WTC11 (cell line): ENCODE measurements at regions not wholly inside any gene's neighbourhood (a gene's known extent, or its start where the extent isn't known, plus 50 kb on each side); places are given as distances from the start of the nearest gene placed in this dataset.

ENCODE experiments used
- ATAC-seq: fragments of 200-7000 bp; cut with Tn5 transposase; 2 replicates; pipeline ENCODE4 v1.10.0; 2021; ENCODE audit warnings: mild to moderate bottlenecking, moderate library complexity
- CTCF ChIA-PET: fragments of 300-600 bp; sonication (Branson Sonifier 250); formaldehyde crosslinking; loops from one replicate; lab custom pipeline; 2021; ENCODE audit warnings: antibody characterized with exemption; lab: Charles Lee
- POLR2A ChIA-PET: fragments of 350-600 bp; sonication (Branson Sonifier 250); formaldehyde crosslinking; loops from one replicate; lab custom pipeline; 2021; ENCODE audit warnings: antibody characterized with exemption; lab: Charles Lee
- DNase-seq: peaks from one replicate; pipeline ENCODE4 v3.0.0; 2021; ENCODE audit warnings: low spot score
- H3K27ac Mint-ChIP-seq: 2 replicates; pipeline ENCODE4 v1.8.0; 2021; ENCODE audit warnings: mixed read lengths
- H3K27me3 Mint-ChIP-seq: 2 replicates; pipeline ENCODE4 v1.8.0; 2021; ENCODE audit warnings: low read depth, mild to moderate bottlenecking, moderate library complexity, mixed read lengths
- H3K36me3 Mint-ChIP-seq: 2 replicates; pipeline ENCODE4 v1.8.0; 2021; ENCODE audit warnings: mixed read lengths
- H3K4me1 Mint-ChIP-seq: 2 replicates; pipeline ENCODE4 v1.8.0; 2022; ENCODE audit warnings: mixed read lengths
- H3K4me3 Mint-ChIP-seq: 2 replicates; pipeline ENCODE4 v1.8.0; 2021; ENCODE audit warnings: mild to moderate bottlenecking, moderate library complexity, mixed read lengths
- H3K9me3 Mint-ChIP-seq: 2 replicates; pipeline ENCODE4 v1.8.0; 2021; ENCODE audit warnings: mixed read lengths
- CBFB ChIP-seq: sonication (generic); formaldehyde crosslinking; IDR thresholded peaks from 2 replicates; pipeline ENCODE4 v1.8.1; 2022; ENCODE audit warnings: mild to moderate bottlenecking, low read depth, missing genetic modification reagents
- GRHL2 ChIP-seq: fragments of 250-450 bp; sonication (Bioruptor Pico); IDR thresholded peaks from 2 replicates; pipeline ENCODE4 v1.8.0; 2022; ENCODE audit warnings: mild to moderate bottlenecking, moderate library complexity; ENCODE audit not compliant: insufficient replicate concordance, severe bottlenecking
- GTF2I ChIP-seq: fragments of 250-450 bp; sonication (Bioruptor Pico); conservative IDR thresholded peaks from 2 replicates; pipeline ENCODE4 v1.4.0; 2021; ENCODE audit warnings: mild to moderate bottlenecking
- IRF2 ChIP-seq: sonication (generic); formaldehyde crosslinking; IDR thresholded peaks from 2 replicates; pipeline ENCODE4 v1.8.0; 2022; ENCODE audit warnings: low read depth, missing genetic modification reagents, borderline replicate concordance
- JAZF1 ChIP-seq: fragments of 250-450 bp; sonication (Bioruptor Pico); IDR thresholded peaks from 2 replicates; pipeline ENCODE4 v1.9.0; 2021; ENCODE audit warnings: moderate library complexity, mild to moderate bottlenecking, inconsistent platforms
- KAT7 ChIP-seq: sonication (generic); formaldehyde crosslinking; IDR thresholded peaks from 2 replicates; pipeline ENCODE4 v1.8.1; 2023; ENCODE audit warnings: missing genetic modification reagents, mild to moderate bottlenecking, borderline replicate concordance
- MXD4 ChIP-seq: fragments of 250-450 bp; sonication (Bioruptor Pico); IDR thresholded peaks from 2 replicates; pipeline ENCODE4 v1.8.0; 2021; ENCODE audit warnings: mild to moderate bottlenecking, moderate library complexity, borderline replicate concordance
- MYBL2 ChIP-seq: sonication (generic); formaldehyde crosslinking; IDR thresholded peaks from 2 replicates; pipeline ENCODE4 v1.8.1; 2023; ENCODE audit warnings: mild to moderate bottlenecking, moderate library complexity, missing genetic modification reagents
- PRRX2 ChIP-seq: fragments of 250-450 bp; sonication (Bioruptor Pico); IDR thresholded peaks from 2 replicates; pipeline ENCODE4 v1.8.0; 2021; ENCODE audit warnings: mild to moderate bottlenecking
- SP1 ChIP-seq: sonication (generic); formaldehyde crosslinking; conservative IDR thresholded peaks from 2 replicates; pipeline ENCODE4 v1.8.1; 2022; ENCODE audit warnings: missing genetic modification reagents
- ZNF317 ChIP-seq: sonication (generic); formaldehyde crosslinking; IDR thresholded peaks from 2 replicates; pipeline ENCODE4 v1.8.1; 2023; ENCODE audit warnings: low read depth, mild to moderate bottlenecking, moderate library complexity, missing genetic modification reagents, borderline replicate concordance
- ZNF416 ChIP-seq: fragments of 250-450 bp; sonication (Bioruptor Pico); IDR thresholded peaks from 2 replicates; pipeline ENCODE4 v1.9.0; 2021; ENCODE audit warnings: mild to moderate bottlenecking, inconsistent platforms
- ZNF423 ChIP-seq: fragments of 250-450 bp; sonication (Bioruptor Pico); IDR thresholded peaks from 2 replicates; pipeline ENCODE4 v2.1.2; 2022; ENCODE audit warnings: mild to moderate bottlenecking, moderate library complexity
- TF ChIP-seq, protein P1 (sequence below): sonication (generic); formaldehyde crosslinking; IDR thresholded peaks from 2 replicates; pipeline ENCODE4 v1.8.1; 2023; ENCODE audit warnings: mild to moderate bottlenecking, missing genetic modification reagents
- TF ChIP-seq, protein P2 (sequence below): sonication (generic); formaldehyde crosslinking; IDR thresholded peaks from 2 replicates; pipeline ENCODE4 v1.8.1; 2023; ENCODE audit warnings: mild to moderate bottlenecking, missing genetic modification reagents, moderate library complexity
- TF ChIP-seq, protein P3 (sequence below): sonication (generic); formaldehyde crosslinking; IDR thresholded peaks from 2 replicates; pipeline ENCODE4 v1.8.1; 2023; ENCODE audit warnings: mild to moderate bottlenecking, missing genetic modification reagents, borderline replicate concordance
- TF ChIP-seq, protein P4 (sequence below): fragments of 250-450 bp; sonication (Bioruptor Pico); IDR thresholded peaks from 2 replicates; pipeline ENCODE4 v1.9.0; 2021; ENCODE audit warnings: mild to moderate bottlenecking, borderline replicate concordance
- TF ChIP-seq, protein P5 (sequence below): fragments of 250-450 bp; sonication (Bioruptor Pico); IDR thresholded peaks from 2 replicates; pipeline ENCODE4 v1.9.0; 2021; ENCODE audit warnings: mild to moderate bottlenecking

DNA sequence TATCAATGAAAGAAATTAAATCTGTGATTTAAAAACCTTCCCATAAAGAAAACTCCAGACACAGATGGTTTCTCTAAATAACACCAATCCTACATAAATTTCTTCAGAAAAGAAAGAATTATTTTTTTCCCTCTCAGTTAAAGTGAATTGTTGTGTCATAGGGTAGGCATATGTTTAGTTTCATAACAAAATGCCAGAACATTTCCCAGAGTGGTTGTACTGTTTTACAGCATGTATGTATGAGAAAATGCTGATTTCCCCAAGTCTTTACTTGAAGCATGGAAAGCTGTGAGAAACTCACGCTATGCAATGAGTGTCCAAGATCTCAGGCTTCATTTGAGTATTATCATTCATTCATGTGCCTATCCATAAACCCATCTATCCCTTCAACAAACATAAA is 582.5 kb downstream of the ELAVL2 start (continued):
- no peak for TF ChIP-seq SP1 (CRISPR knock-in tag)

DNA sequence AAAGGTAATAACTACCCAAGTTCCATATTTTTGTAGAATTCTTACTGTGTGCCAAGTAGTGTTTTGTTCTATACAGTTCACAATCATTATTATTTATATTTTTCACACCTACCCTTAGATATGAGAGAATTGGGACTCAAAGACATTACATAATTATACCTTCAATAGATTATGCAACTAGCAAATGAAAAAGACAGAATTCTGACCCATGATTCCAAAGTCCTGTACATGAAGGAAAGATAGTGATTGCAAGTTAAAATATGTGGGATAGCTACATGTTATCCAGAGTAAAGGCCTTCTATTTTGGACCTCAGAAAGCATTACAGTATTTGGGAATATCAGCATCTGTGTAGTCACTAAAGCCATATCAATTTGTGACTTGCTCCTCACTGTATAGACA is 581.0 kb downstream of the ELAVL2 start:
- H3K27ac Mint-ChIP-seq: no peak overlapping the region
- no peak for ATAC-seq
- DNase-seq: no peak
- TF ChIP-seq GTF2I (CRISPR knock-in tag) (no peak), MYBL2 (CRISPR knock-in tag) (no peak), GRHL2 (no peak), KAT7 (no peak), JAZF1 (CRISPR knock-in tag) (no peak), ZNF317 (no peak), ZNF416 (CRISPR knock-in tag) (no peak), IRF2 (no peak), ZNF423 (no peak), MXD4 (CRISPR knock-in tag) (no peak), CBFB (CRISPR knock-in tag) (no peak), PRRX2 (CRISPR knock-in tag) (no peak)
- TF ChIP-seq, protein P1, sequence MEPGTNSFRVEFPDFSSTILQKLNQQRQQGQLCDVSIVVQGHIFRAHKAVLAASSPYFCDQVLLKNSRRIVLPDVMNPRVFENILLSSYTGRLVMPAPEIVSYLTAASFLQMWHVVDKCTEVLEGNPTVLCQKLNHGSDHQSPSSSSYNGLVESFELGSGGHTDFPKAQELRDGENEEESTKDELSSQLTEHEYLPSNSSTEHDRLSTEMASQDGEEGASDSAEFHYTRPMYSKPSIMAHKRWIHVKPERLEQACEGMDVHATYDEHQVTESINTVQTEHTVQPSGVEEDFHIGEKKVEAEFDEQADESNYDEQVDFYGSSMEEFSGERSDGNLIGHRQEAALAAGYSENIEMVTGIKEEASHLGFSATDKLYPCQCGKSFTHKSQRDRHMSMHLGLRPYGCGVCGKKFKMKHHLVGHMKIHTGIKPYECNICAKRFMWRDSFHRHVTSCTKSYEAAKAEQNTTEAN (CRISPR knock-in tag): no peak
- TF ChIP-seq, protein P2, sequence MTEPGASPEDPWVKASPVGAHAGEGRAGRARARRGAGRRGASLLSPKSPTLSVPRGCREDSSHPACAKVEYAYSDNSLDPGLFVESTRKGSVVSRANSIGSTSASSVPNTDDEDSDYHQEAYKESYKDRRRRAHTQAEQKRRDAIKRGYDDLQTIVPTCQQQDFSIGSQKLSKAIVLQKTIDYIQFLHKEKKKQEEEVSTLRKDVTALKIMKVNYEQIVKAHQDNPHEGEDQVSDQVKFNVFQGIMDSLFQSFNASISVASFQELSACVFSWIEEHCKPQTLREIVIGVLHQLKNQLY (CRISPR knock-in tag): no peak
- TF ChIP-seq, protein P3, sequence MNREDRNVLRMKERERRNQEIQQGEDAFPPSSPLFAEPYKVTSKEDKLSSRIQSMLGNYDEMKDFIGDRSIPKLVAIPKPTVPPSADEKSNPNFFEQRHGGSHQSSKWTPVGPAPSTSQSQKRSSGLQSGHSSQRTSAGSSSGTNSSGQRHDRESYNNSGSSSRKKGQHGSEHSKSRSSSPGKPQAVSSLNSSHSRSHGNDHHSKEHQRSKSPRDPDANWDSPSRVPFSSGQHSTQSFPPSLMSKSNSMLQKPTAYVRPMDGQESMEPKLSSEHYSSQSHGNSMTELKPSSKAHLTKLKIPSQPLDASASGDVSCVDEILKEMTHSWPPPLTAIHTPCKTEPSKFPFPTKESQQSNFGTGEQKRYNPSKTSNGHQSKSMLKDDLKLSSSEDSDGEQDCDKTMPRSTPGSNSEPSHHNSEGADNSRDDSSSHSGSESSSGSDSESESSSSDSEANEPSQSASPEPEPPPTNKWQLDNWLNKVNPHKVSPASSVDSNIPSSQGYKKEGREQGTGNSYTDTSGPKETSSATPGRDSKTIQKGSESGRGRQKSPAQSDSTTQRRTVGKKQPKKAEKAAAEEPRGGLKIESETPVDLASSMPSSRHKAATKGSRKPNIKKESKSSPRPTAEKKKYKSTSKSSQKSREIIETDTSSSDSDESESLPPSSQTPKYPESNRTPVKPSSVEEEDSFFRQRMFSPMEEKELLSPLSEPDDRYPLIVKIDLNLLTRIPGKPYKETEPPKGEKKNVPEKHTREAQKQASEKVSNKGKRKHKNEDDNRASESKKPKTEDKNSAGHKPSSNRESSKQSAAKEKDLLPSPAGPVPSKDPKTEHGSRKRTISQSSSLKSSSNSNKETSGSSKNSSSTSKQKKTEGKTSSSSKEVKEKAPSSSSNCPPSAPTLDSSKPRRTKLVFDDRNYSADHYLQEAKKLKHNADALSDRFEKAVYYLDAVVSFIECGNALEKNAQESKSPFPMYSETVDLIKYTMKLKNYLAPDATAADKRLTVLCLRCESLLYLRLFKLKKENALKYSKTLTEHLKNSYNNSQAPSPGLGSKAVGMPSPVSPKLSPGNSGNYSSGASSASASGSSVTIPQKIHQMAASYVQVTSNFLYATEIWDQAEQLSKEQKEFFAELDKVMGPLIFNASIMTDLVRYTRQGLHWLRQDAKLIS (CRISPR knock-in tag): no peak
- TF ChIP-seq, protein P4, sequence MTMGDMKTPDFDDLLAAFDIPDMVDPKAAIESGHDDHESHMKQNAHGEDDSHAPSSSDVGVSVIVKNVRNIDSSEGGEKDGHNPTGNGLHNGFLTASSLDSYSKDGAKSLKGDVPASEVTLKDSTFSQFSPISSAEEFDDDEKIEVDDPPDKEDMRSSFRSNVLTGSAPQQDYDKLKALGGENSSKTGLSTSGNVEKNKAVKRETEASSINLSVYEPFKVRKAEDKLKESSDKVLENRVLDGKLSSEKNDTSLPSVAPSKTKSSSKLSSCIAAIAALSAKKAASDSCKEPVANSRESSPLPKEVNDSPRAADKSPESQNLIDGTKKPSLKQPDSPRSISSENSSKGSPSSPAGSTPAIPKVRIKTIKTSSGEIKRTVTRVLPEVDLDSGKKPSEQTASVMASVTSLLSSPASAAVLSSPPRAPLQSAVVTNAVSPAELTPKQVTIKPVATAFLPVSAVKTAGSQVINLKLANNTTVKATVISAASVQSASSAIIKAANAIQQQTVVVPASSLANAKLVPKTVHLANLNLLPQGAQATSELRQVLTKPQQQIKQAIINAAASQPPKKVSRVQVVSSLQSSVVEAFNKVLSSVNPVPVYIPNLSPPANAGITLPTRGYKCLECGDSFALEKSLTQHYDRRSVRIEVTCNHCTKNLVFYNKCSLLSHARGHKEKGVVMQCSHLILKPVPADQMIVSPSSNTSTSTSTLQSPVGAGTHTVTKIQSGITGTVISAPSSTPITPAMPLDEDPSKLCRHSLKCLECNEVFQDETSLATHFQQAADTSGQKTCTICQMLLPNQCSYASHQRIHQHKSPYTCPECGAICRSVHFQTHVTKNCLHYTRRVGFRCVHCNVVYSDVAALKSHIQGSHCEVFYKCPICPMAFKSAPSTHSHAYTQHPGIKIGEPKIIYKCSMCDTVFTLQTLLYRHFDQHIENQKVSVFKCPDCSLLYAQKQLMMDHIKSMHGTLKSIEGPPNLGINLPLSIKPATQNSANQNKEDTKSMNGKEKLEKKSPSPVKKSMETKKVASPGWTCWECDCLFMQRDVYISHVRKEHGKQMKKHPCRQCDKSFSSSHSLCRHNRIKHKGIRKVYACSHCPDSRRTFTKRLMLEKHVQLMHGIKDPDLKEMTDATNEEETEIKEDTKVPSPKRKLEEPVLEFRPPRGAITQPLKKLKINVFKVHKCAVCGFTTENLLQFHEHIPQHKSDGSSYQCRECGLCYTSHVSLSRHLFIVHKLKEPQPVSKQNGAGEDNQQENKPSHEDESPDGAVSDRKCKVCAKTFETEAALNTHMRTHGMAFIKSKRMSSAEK (CRISPR knock-in tag): no peak
- TF ChIP-seq, protein P5, sequence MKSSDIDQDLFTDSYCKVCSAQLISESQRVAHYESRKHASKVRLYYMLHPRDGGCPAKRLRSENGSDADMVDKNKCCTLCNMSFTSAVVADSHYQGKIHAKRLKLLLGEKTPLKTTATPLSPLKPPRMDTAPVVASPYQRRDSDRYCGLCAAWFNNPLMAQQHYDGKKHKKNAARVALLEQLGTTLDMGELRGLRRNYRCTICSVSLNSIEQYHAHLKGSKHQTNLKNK: no peak
- TF ChIP-seq, all 79 proteins: peak for 0
- H3K36me3 Mint-ChIP-seq: peaks cover 2% of the 10 kb centered on the region; the same call in 1 of the 2 replicates
- H3K4me1 Mint-ChIP-seq: no peaks in the 10 kb centered on the region
- peaks cover 15% of the 10 kb centered on the region for H3K9me3 Mint-ChIP-seq
- ChIA-PET POLR2A (no interaction called here), CTCF (no interaction called here)
- H3K4me3 Mint-ChIP-seq: no peak overlapping the region
- H3K27me3 Mint-ChIP-seq: no peaks in the 10 kb centered on the region
